H9 (cell line): ENCODE measurements at regions not wholly inside any gene's neighbourhood (a gene's known extent, or its start where the extent isn't known, plus 50 kb on each side); places are given as distances from the start of the nearest gene placed in this dataset.

Experiments
- DNase-seq: peaks from one replicate; pipeline ENCODE4 v3.0.0-alpha.2; 2017
- H2AFZ ChIP-seq: one replicate; pipeline ENCODE4 v1.6.1; 2013; ENCODE audit warnings: mild to moderate bottlenecking, low read length, control low read depth, moderate library complexity
- H2AK5ac ChIP-seq: 2 replicates; pipeline ENCODE4 v1.6.1; 2013; ENCODE audit warnings: low read length, control low read depth, mixed read lengths; ENCODE audit not compliant: insufficient read length
- H2BK120ac ChIP-seq: one replicate; pipeline ENCODE4 v1.6.1; 2013; ENCODE audit warnings: low read depth, mild to moderate bottlenecking, low read length, control low read depth, inconsistent platforms; ENCODE audit not compliant: poor library complexity, severe bottlenecking
- H2BK12ac ChIP-seq: 2 replicates; pipeline ENCODE4 v1.6.1; 2013; ENCODE audit warnings: low read length, control low read depth, mixed read lengths, low read depth; ENCODE audit not compliant: insufficient read length
- H2BK15ac ChIP-seq: 2 replicates; pipeline ENCODE4 v1.6.1; 2013; ENCODE audit warnings: low read depth, low read length, control low read depth
- H2BK20ac ChIP-seq: one replicate; pipeline ENCODE4 v1.6.1; 2013; ENCODE audit warnings: low read depth, mild to moderate bottlenecking, low read length, control low read depth, inconsistent platforms; ENCODE audit not compliant: poor library complexity, severe bottlenecking
- H2BK5ac ChIP-seq: 2 replicates; pipeline ENCODE4 v1.6.1; 2013; ENCODE audit warnings: low read length, control low read depth, mixed read lengths; ENCODE audit not compliant: insufficient read length
- H3K14ac ChIP-seq: 2 replicates; pipeline ENCODE4 v1.6.1; 2013; ENCODE audit warnings: low read length, control low read depth; ENCODE audit not compliant: insufficient read depth
- H3K18ac ChIP-seq: 2 replicates; pipeline ENCODE4 v1.6.1; 2013; ENCODE audit warnings: low read depth, mild to moderate bottlenecking, mixed read lengths, low read length, control low read depth; ENCODE audit not compliant: insufficient read length
- H3K23ac ChIP-seq: 2 replicates; pipeline ENCODE4 v1.6.1; 2013; ENCODE audit warnings: low read length, control low read depth, mixed read lengths, low read depth; ENCODE audit not compliant: insufficient read length
- H3K23me2 ChIP-seq: 2 replicates; pipeline ENCODE4 v1.6.1; 2013; ENCODE audit warnings: low read depth, mild to moderate bottlenecking, mixed read lengths, low read length, control low read depth; ENCODE audit not compliant: insufficient read length, poor library complexity, severe bottlenecking
- H3K27ac ChIP-seq: 2 replicates; pipeline ENCODE4 v1.5.1; 2013; ENCODE audit warnings: low read length, control low read depth, mixed read lengths, low read depth; ENCODE audit not compliant: insufficient read length
- H3K27me3 ChIP-seq: 2 replicates; pipeline ENCODE4 v1.6.1; 2013; ENCODE audit warnings: low read length, control low read depth, inconsistent platforms; ENCODE audit not compliant: insufficient read depth
- H3K4ac ChIP-seq: 2 replicates; pipeline ENCODE4 v1.6.1; 2013; ENCODE audit warnings: low read depth, mild to moderate bottlenecking, control low read depth, inconsistent platforms, low read length, moderate library complexity
- H3K4me1 ChIP-seq: 2 replicates; pipeline ENCODE4 v1.6.1; 2013; ENCODE audit warnings: low read length, control low read depth, inconsistent platforms; ENCODE audit not compliant: insufficient read depth
- H3K4me2 ChIP-seq: 2 replicates; pipeline ENCODE4 v1.6.1; 2013; ENCODE audit warnings: low read length, control low read depth, mixed read lengths; ENCODE audit not compliant: insufficient read length, insufficient read depth
- H3K56ac ChIP-seq: 2 replicates; pipeline ENCODE4 v1.6.1; 2013; ENCODE audit warnings: low read depth, mild to moderate bottlenecking, mixed read lengths, low read length, control low read depth; ENCODE audit not compliant: insufficient read length
- H3K79me1 ChIP-seq: 2 replicates; pipeline ENCODE4 v1.6.1; 2013; ENCODE audit warnings: low read depth, mild to moderate bottlenecking, moderate library complexity, low read length, control low read depth, inconsistent platforms; ENCODE audit not compliant: insufficient read depth, poor library complexity, severe bottlenecking
- H3K79me2 ChIP-seq: 2 replicates; pipeline ENCODE4 v1.6.1; 2013; ENCODE audit warnings: low read length, control low read depth, inconsistent platforms; ENCODE audit not compliant: insufficient read depth
- H3K9ac ChIP-seq: 2 replicates; pipeline ENCODE4 v1.6.1; 2013; ENCODE audit warnings: low read length, control low read depth, mixed read lengths; ENCODE audit not compliant: insufficient read length; ENCODE audit errors: extremely low read depth
- H3K9me3 ChIP-seq: one replicate; pipeline ENCODE4 v1.6.1; 2013; ENCODE audit warnings: low read depth, low read length, inconsistent platforms; ENCODE audit not compliant: control insufficient read depth
- H3T11ph ChIP-seq: one replicate; pipeline ENCODE4 v1.6.1; 2013; ENCODE audit warnings: mild to moderate bottlenecking, low read length, control low read depth, inconsistent platforms
- H4K20me1 ChIP-seq: one replicate; pipeline ENCODE4 v1.6.1; 2013; ENCODE audit not compliant: control insufficient read depth, insufficient read length, insufficient read depth
- H4K5ac ChIP-seq: 2 replicates; pipeline ENCODE4 v1.6.1; 2013; ENCODE audit warnings: low read depth, mild to moderate bottlenecking, mixed read lengths, low read length, control low read depth; ENCODE audit not compliant: insufficient read length
- H4K8ac ChIP-seq: replicated peaks from 2 replicates; pipeline ENCODE4 v1.6.1; 2013; ENCODE audit warnings: low read length, control low read depth, mixed read lengths, low read depth; ENCODE audit not compliant: insufficient read length
- H4K91ac ChIP-seq: 2 replicates; pipeline ENCODE4 v1.6.1; 2013; ENCODE audit warnings: low read depth, mild to moderate bottlenecking, moderate library complexity, mixed read lengths, low read length, control low read depth; ENCODE audit not compliant: insufficient read length
- H3K27ac Mint-ChIP-seq, 3 experiments: 2 replicates in 2 of 3; 3 replicates in 1 of 3; pipeline ENCODE4 v1.8.0; 2020 to 2021; ENCODE audit warnings: mixed read lengths in 3 of 3, mild to moderate bottlenecking in 1 of 3, moderate library complexity in 1 of 3
- H3K27me3 Mint-ChIP-seq: 2 replicates; pipeline ENCODE4 v1.8.0; 2021; ENCODE audit warnings: low read depth, mild to moderate bottlenecking, moderate library complexity, mixed read lengths
- H3K36me3 Mint-ChIP-seq, 3 experiments: 2 replicates in 2 of 3; 3 replicates in 1 of 3; pipeline ENCODE4 v1.8.0; 2020 to 2021; ENCODE audit warnings: low read depth in 3 of 3, mixed read lengths in 3 of 3; ENCODE audit not compliant: insufficient read depth in 1 of 3
- H3K4me1 Mint-ChIP-seq, 2 experiments: 2 replicates each; pipeline ENCODE4 v1.8.0; 2020; ENCODE audit warnings: mixed read lengths in 2 of 2
- H3K4me3 Mint-ChIP-seq, 2 experiments: 2 replicates in 1 of 2; 3 replicates in 1 of 2; pipeline ENCODE4 v1.8.0; 2020 to 2021; ENCODE audit warnings: mild to moderate bottlenecking in 2 of 2, mixed read lengths in 2 of 2, moderate library complexity in 1 of 2
- H3K9me3 Mint-ChIP-seq, 2 experiments: 2 replicates in 1 of 2; 3 replicates in 1 of 2; pipeline ENCODE4 v1.8.0; 2020; ENCODE audit warnings: mild to moderate bottlenecking in 2 of 2, mixed read lengths in 2 of 2, moderate library complexity in 1 of 2
- CTCF ChIP-seq: fragments of 200-600 bp; sonication (generic); conservative IDR thresholded peaks from 3 replicates; pipeline ENCODE4 v1.8.0; 2021; ENCODE audit warnings: antibody characterized with exemption, mild to moderate bottlenecking
- WGBS: extraction: QIAGEN DNeasy Blood & Tissue Kit; methylation state at CpG from one replicate; pipeline ENCODE4 v1.1.7; 2013; ENCODE audit warnings: missing lambda C conversion rate, low lambda C conversion rate, mixed read lengths; ENCODE audit not compliant: insufficient read length; ENCODE audit errors: extremely low coverage; 5-methylcytosine and 5-hydroxymethylcytosine counted together

DNA sequence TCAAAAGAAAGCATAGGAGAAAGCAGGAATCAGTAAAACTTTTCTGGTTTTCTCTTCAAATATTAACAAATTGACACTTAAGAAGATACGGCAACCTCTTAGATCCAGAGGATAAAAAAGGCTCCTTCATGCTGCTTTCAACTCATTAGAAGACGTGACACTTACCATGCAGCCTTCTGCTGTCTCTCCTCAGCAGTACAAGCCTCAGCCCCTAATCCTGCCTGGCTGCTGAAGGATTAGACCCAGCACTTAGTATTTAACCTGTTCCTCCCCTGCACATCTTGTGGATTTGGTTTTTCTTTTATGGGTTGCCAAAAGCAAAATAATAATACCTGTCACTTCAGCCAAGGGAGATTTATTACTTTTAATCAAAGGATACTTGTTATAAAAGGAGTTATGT, 108.4 kb downstream of the LYZL1 start:
- Histone ChIP-seq H3T11ph (no peak overlapping the region), H2AK5ac (no peak overlapping the region), H3K79me2 (no peaks in the 10 kb centered on the region), H3K23ac (no peak overlapping the region), H3K4me2 (no peak overlapping the region), H4K8ac (no peak overlapping the region), H3K9ac (no peak overlapping the region), H3K4me1 (no peaks in the 10 kb centered on the region), H3K23me2 (no peaks in the 10 kb centered on the region), H3K56ac (no peak overlapping the region), H4K5ac (no peak overlapping the region), H3K27ac (no peak overlapping the region), H2BK15ac (no peak overlapping the region), H3K9me3 (no peaks in the 10 kb centered on the region), H4K20me1 (no peaks in the 10 kb centered on the region), H2BK5ac (no peak overlapping the region), H4K91ac (no peak overlapping the region), H2BK120ac (no peak overlapping the region), H2BK20ac (no peak overlapping the region), H3K27me3 (no peaks in the 10 kb centered on the region), H2AFZ (no peak overlapping the region), H3K4ac (no peak overlapping the region), H2BK12ac (no peak overlapping the region), H3K18ac (no peak overlapping the region), H3K14ac (no peak overlapping the region), H3K79me1 (no peaks in the 10 kb centered on the region)
- H3K9me3 Mint-ChIP-seq: peaks cover 18 to 20% of the 10 kb centered on the region in 2 experiments
- no peak for DNase-seq
- no peak overlapping the region; a peak in 1 of 7 replicates for H3K27ac Mint-ChIP-seq
- peaks cover 1 to 6% of the 10 kb centered on the region in 2 experiments; a peak in 3 of 4 replicates for H3K4me1 Mint-ChIP-seq
- peaks cover 3 to 18% (median 6%) of the 10 kb centered on the region in 3 experiments; a peak in 5 of 7 replicates for H3K36me3 Mint-ChIP-seq
- H3K4me3 Mint-ChIP-seq: no peak overlapping the region
- no CpG with 5 or more reads among the region's 2 CpGs for WGBS
- H3K27me3 Mint-ChIP-seq: peaks cover 2% of the 10 kb centered on the region
- no peak for TF ChIP-seq CTCF
